ENCODE measurements at regions not wholly inside any gene's neighbourhood (a gene's known extent, or its start where the extent isn't known, plus 50 kb on each side); places are given as distances from the start of the nearest gene placed in this dataset.

DNA sequence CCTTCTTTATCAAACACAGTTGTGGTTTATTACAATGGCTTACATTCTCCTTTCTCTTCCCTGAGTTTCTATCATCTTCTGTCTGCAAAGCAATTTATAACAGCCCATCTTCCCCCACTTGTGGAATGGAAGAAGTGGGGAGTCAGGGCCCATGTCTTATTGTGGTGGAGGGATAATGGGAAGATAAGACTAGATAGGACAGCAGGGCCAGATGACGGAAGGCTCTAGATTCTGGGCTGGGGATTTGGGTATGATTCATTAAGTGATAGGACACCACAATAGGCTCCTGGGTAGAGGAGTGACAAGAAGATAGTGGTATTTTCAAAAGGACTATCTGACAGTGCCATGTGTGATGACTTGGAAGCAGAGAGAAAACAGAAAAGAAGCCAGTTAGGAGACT lies 450.6 kb downstream of the TTLL7 start:
- DNase-seq, result no peak
- no peaks in the 10 kb centered on the region for H3K27me3 ChIP-seq (ENCODE audit: low read length)
- H3K27ac ChIP-seq (ENCODE audit: low read length), result no peak overlapping the region
- no peaks in the 10 kb centered on the region for H3K9me2 ChIP-seq (replicated peaks; ENCODE audit: insufficient read depth, low read length)
- no peaks in the 10 kb centered on the region for H3K4me1 ChIP-seq (ENCODE audit: low read length)
- no peaks in the 10 kb centered on the region for H3K36me3 ChIP-seq (ENCODE audit: insufficient read depth, low read length)
- H4K20me1 ChIP-seq (ENCODE audit: insufficient read depth, low read depth, low read length), result no peaks in the 10 kb centered on the region
- H3K9ac ChIP-seq (ENCODE audit: low read length), result no peak overlapping the region
- H3K4me2 ChIP-seq (ENCODE audit: low read depth, low read length, poor library complexity, severe bottlenecking), result no peak overlapping the region
- H3K4me3 ChIP-seq (ENCODE audit: low read length), result no peak overlapping the region
- no peak overlapping the region for H2AFZ ChIP-seq (ENCODE audit: low read length)
- no peaks in the 10 kb centered on the region for H3K9me3 ChIP-seq (ENCODE audit: low read length)
- no peaks in the 10 kb centered on the region for H3K79me2 ChIP-seq (ENCODE audit: low read length)

DNA sequence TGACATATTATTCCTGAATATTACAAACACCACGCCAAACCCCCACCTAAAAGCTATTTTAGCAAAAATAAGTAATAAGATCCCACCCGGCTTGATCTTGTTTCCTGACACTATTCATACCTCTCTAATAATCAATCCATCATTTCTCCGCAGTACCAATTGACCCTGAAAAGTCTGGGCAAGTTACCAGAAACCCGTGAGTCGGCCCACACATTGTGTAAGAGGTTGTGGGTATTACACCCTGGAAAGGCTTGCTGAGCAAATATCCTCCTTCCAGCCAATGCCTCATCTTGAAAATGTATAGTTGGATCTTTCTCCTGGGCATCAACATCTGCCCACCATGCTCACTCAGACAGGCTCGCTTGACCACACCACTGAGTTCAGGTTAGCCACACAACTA lies 451.0 kb downstream of the TTLL7 start:
- Histone ChIP-seq H3K27ac (ENCODE audit: low read length) (no peak overlapping the region), H3K36me3 (ENCODE audit: insufficient read depth, low read length) (no peaks in the 10 kb centered on the region), H3K4me3 (ENCODE audit: low read length) (no peak overlapping the region), H3K4me2 (ENCODE audit: low read depth, low read length, poor library complexity, severe bottlenecking) (no peak overlapping the region), H3K4me1 (ENCODE audit: low read length) (no peaks in the 10 kb centered on the region), H2AFZ (ENCODE audit: low read length) (no peak overlapping the region), H3K79me2 (ENCODE audit: low read length) (no peaks in the 10 kb centered on the region), H3K9ac (ENCODE audit: low read length) (no peak overlapping the region), H3K9me2 (replicated peaks; ENCODE audit: insufficient read depth, low read length) (no peaks in the 10 kb centered on the region), H3K9me3 (ENCODE audit: low read length) (no peaks in the 10 kb centered on the region), H3K27me3 (ENCODE audit: low read length) (no peaks in the 10 kb centered on the region), H4K20me1 (ENCODE audit: insufficient read depth, low read depth, low read length) (no peaks in the 10 kb centered on the region)
- no peak for DNase-seq

DNA sequence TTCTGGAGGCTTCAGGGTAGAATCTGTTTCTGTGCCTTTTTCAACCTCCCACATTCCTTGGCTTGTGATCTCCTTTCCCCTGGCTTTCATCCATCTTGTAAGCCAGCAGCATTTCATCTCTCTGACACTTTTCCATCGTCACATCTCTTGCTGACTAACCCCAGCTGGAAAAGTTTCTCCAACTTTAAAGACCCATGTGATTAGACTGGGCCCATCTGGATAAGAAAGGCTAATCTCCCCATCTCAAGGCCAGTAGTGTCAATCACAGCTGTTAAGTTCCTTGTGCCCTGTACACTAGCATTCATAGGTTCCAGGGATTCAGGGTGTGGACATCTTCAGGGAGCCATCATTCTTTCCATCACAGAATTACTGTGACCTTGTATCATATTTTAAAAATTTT lies 452.1 kb downstream of the TTLL7 start:
- no peak for DNase-seq

DNA sequence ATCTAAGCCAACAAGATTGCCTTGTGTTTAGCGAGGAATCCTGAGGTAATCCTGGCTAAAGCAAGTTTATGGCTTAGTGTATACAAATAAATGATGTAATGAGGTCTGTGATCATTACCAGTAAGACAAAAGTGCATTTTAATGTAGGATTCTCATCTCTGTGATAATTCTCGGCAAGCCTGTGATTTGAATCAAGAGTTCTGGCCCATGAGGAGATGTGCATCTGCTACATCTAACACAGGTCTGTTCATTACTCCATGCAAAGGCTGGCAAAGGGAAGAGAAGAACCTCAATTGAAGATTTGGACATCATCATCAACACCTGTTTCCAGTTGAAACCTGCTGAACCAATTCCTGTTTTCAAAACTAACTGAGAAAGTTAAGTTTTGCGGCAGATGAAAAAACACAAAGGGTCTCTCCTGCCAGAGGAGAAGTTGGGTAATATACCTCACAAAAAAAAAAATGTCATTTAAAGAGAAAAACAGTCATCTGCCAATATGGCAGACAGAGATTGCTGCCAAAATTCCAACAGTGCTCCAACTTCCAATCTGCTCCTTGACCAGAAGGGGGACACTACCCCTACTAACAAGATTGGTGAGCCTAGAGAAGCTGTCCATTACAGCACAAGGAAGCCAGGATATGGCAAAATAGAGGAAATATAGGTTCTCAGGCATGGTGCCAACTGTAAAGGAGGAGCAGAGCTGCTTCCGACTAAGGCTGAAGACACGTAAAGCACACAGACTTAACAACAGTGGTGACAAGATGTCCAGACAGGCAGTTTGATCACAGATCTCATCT lies 453.7 kb downstream of the TTLL7 start:
- Histone ChIP-seq H3K79me2 (ENCODE audit: low read length) (no peaks in the 10 kb centered on the region), H4K20me1 (ENCODE audit: insufficient read depth, low read depth, low read length) (no peaks in the 10 kb centered on the region), H3K36me3 (ENCODE audit: insufficient read depth, low read length) (no peaks in the 10 kb centered on the region), H3K4me2 (ENCODE audit: low read depth, low read length, poor library complexity, severe bottlenecking) (no peak overlapping the region), H3K27me3 (ENCODE audit: low read length) (no peaks in the 10 kb centered on the region), H2AFZ (ENCODE audit: low read length) (no peak overlapping the region), H3K9me3 (ENCODE audit: low read length) (no peaks in the 10 kb centered on the region), H3K4me3 (ENCODE audit: low read length) (no peak overlapping the region), H3K9me2 (replicated peaks; ENCODE audit: insufficient read depth, low read length) (no peaks in the 10 kb centered on the region), H3K27ac (ENCODE audit: low read length) (no peak overlapping the region), H3K4me1 (ENCODE audit: low read length) (no peaks in the 10 kb centered on the region), H3K9ac (ENCODE audit: low read length) (no peak overlapping the region)
- DNase-seq, result peak; percentile 48

More for the DNA sequence above, 452.1 kb downstream of the TTLL7 start:
- H3K4me1 ChIP-seq (ENCODE audit: low read length), result no peaks in the 10 kb centered on the region
- H2AFZ ChIP-seq (ENCODE audit: low read length), result no peak overlapping the region
- H3K79me2 ChIP-seq (ENCODE audit: low read length), result no peaks in the 10 kb centered on the region
- H3K27ac ChIP-seq (ENCODE audit: low read length), result no peak overlapping the region
- H4K20me1 ChIP-seq (ENCODE audit: insufficient read depth, low read depth, low read length), result no peaks in the 10 kb centered on the region
- no peaks in the 10 kb centered on the region for H3K9me3 ChIP-seq (ENCODE audit: low read length)
- H3K4me2 ChIP-seq (ENCODE audit: low read depth, low read length, poor library complexity, severe bottlenecking), result no peak overlapping the region
- no peak overlapping the region for H3K9ac ChIP-seq (ENCODE audit: low read length)
- H3K9me2 ChIP-seq (replicated peaks; ENCODE audit: insufficient read depth, low read length), result no peaks in the 10 kb centered on the region
- H3K36me3 ChIP-seq (ENCODE audit: insufficient read depth, low read length), result no peaks in the 10 kb centered on the region
- no peak overlapping the region for H3K4me3 ChIP-seq (ENCODE audit: low read length)
- no peaks in the 10 kb centered on the region for H3K27me3 ChIP-seq (ENCODE audit: low read length)

DNA sequence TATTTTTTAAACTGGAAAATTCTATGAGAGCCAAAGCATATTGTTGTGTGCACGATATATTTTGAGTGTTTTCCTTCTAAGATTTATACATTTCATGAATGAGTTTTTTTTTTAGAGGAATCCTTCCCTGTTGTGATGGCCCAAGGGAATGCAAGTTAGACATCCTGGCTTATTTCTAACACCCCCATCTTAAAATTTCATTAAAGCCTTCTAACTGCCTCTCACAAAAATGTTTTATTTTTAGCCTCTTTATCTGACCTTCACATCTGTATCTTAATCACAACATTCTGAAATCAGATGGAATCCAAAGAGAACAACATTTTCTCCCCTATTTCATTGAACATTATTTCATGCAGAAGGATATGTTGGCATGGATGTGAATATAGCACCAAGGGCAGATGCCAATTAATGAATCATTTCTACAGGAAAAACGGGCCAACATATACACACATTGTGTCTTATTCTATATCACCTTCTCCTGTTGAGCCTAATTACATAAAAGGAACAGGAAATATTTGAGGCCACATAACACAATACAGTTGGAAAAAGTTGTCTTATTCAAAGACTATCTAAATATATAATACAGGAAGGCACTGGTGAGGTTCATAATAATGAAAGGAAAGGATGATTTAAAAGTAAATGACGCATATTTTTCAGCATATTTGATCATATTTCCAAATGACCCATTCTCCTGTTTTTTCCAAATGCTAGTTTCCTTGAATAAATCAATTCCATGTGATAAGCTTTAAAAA lies 455.5 kb downstream of the TTLL7 start:
- Histone ChIP-seq H3K4me3 (ENCODE audit: low read length) (no peak overlapping the region), H3K36me3 (ENCODE audit: insufficient read depth, low read length) (no peaks in the 10 kb centered on the region), H4K20me1 (ENCODE audit: insufficient read depth, low read depth, low read length) (no peaks in the 10 kb centered on the region), H3K27ac (ENCODE audit: low read length) (no peak overlapping the region), H3K9me3 (ENCODE audit: low read length) (no peaks in the 10 kb centered on the region), H3K4me1 (ENCODE audit: low read length) (no peaks in the 10 kb centered on the region), H2AFZ (ENCODE audit: low read length) (no peak overlapping the region), H3K4me2 (ENCODE audit: low read depth, low read length, poor library complexity, severe bottlenecking) (no peak overlapping the region), H3K79me2 (ENCODE audit: low read length) (no peaks in the 10 kb centered on the region), H3K27me3 (ENCODE audit: low read length) (no peaks in the 10 kb centered on the region), H3K9me2 (replicated peaks; ENCODE audit: insufficient read depth, low read length) (no peaks in the 10 kb centered on the region), H3K9ac (ENCODE audit: low read length) (no peak overlapping the region)
- DNase-seq, result no peak

DNA sequence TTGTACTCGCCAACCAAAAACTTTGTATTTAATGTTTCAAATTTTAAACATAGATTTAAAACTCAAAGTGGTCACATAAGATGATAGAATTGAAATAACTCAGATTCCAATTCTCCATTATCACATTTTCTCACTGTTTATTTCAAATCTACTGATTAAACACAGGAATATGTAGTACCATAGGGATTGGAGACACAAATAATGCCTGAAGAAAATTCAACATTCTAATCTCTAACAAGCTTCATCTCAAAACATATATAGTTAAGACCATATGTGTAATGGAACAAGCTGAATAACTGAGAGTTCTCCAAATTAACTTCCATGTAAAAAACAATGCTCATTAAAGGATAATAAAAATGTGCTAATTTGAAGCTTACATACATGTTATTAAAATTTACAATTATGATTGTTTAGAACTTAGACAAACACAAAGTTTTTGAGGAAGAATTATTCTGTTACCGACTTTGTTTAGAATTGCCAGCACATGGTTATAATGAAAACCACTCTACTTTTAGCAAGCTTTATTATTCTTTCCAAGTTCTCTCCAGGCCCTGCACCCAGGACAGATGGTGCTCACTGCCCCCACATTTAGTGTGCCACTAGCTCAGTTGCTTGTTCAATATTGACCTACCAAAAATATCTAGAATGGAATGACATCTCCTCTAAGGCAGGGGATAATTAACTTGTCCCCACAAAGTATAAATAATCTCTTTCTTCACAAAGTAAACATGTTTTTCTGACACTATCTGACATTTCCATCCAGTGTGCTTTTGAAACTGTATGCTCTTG lies 467.2 kb downstream of the TTLL7 start:
- H3K79me2 ChIP-seq (ENCODE audit: low read length), result no peaks in the 10 kb centered on the region
- no peak overlapping the region for H2AFZ ChIP-seq (ENCODE audit: low read length)
- H3K27ac ChIP-seq (ENCODE audit: low read length), result no peak overlapping the region
- no peaks in the 10 kb centered on the region for H3K36me3 ChIP-seq (ENCODE audit: insufficient read depth, low read length)
- DNase-seq, result no peak
- H3K4me2 ChIP-seq (ENCODE audit: low read depth, low read length, poor library complexity, severe bottlenecking), result no peak overlapping the region
- no peaks in the 10 kb centered on the region for H4K20me1 ChIP-seq (ENCODE audit: insufficient read depth, low read depth, low read length)
- H3K9me3 ChIP-seq (ENCODE audit: low read length), result no peaks in the 10 kb centered on the region
- no peaks in the 10 kb centered on the region for H3K27me3 ChIP-seq (ENCODE audit: low read length)
- no peaks in the 10 kb centered on the region for H3K9me2 ChIP-seq (replicated peaks; ENCODE audit: insufficient read depth, low read length)
- H3K4me1 ChIP-seq (ENCODE audit: low read length), result no peaks in the 10 kb centered on the region
- H3K9ac ChIP-seq (ENCODE audit: low read length), result no peak overlapping the region
- no peak overlapping the region for H3K4me3 ChIP-seq (ENCODE audit: low read length)

DNA sequence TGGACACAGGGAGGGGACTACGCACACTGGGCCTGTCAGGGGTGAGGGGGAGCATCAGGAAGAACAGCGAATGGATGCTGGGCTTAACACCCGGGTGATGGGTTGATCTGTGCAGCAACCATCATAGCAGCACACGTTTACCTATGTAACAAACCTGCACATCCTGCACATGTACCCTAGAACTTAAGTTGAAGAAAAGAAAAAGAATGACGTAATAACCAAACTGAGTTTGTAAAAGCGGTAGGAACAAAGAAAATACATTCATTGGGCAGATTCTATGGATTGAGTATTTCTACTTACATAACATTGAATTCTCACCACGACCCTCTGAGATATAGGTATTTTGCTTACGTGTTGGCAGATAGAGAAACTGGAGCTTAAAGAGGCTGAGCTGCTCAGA lies 468.4 kb downstream of the TTLL7 start:
- Histone ChIP-seq H3K9ac (ENCODE audit: low read length) (no peak overlapping the region), H3K27me3 (ENCODE audit: low read length) (no peaks in the 10 kb centered on the region), H3K9me2 (replicated peaks; ENCODE audit: insufficient read depth, low read length) (no peaks in the 10 kb centered on the region), H2AFZ (ENCODE audit: low read length) (no peak overlapping the region), H3K36me3 (ENCODE audit: insufficient read depth, low read length) (no peaks in the 10 kb centered on the region), H3K9me3 (ENCODE audit: low read length) (no peaks in the 10 kb centered on the region), H3K4me1 (ENCODE audit: low read length) (no peaks in the 10 kb centered on the region), H4K20me1 (ENCODE audit: insufficient read depth, low read depth, low read length) (no peaks in the 10 kb centered on the region), H3K27ac (ENCODE audit: low read length) (no peak overlapping the region), H3K4me2 (ENCODE audit: low read depth, low read length, poor library complexity, severe bottlenecking) (no peak overlapping the region), H3K4me3 (ENCODE audit: low read length) (no peak overlapping the region), H3K79me2 (ENCODE audit: low read length) (no peaks in the 10 kb centered on the region)
- DNase-seq, result no peak

DNA sequence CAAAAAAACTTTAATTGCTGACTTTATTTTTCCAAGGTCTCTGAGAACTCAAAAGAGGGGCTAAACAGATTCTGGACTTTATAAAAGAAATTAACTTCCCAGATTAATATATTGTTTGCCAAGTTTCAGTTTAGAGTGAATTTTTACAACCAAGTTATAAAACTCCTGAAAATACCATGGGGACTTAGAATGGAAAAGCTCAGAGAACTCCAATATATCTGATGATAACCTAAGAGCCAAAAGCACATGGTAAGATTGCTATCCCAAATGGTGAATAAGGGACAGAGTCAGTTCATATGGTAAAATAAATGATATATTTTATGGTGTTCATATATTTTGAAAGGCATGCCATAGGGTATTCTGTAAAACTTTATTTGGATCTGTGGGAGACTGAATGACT lies 470.9 kb downstream of the TTLL7 start:
- Histone ChIP-seq H3K4me1 (ENCODE audit: low read length) (no peaks in the 10 kb centered on the region), H3K36me3 (ENCODE audit: insufficient read depth, low read length) (no peaks in the 10 kb centered on the region)

More for the DNA sequence above, 470.9 kb downstream of the TTLL7 start:
- H3K9ac ChIP-seq (ENCODE audit: low read length), result no peak overlapping the region
- H3K4me3 ChIP-seq (ENCODE audit: low read length), result no peak overlapping the region
- H2AFZ ChIP-seq (ENCODE audit: low read length), result no peak overlapping the region
- H4K20me1 ChIP-seq (ENCODE audit: insufficient read depth, low read depth, low read length), result no peaks in the 10 kb centered on the region
- no peaks in the 10 kb centered on the region for H3K79me2 ChIP-seq (ENCODE audit: low read length)
- no peaks in the 10 kb centered on the region for H3K9me3 ChIP-seq (ENCODE audit: low read length)
- H3K27ac ChIP-seq (ENCODE audit: low read length), result no peak overlapping the region
- H3K27me3 ChIP-seq (ENCODE audit: low read length), result no peaks in the 10 kb centered on the region
- H3K4me2 ChIP-seq (ENCODE audit: low read depth, low read length, poor library complexity, severe bottlenecking), result no peak overlapping the region
- no peak for DNase-seq
- no peaks in the 10 kb centered on the region for H3K9me2 ChIP-seq (replicated peaks; ENCODE audit: insufficient read depth, low read length)
